Naive thymus-derived CD4-positive, alpha-beta T cell (primary cell): ENCODE measurements at regions not wholly inside any gene's neighbourhood (a gene's known extent, or its start where the extent isn't known, plus 50 kb on each side); places are given as distances from the start of the nearest gene placed in this dataset.

Source experiments
- ATAC-seq: fragments of 150-1000 bp; cut with Tn5 transposase; 2 replicates; pipeline ENCODE4 v1.10.0; 2021; ENCODE audit warnings: mild to moderate bottlenecking, moderate library complexity
- CTCF ChIA-PET: fragments of 350-600 bp; sonication (Branson Sonifier 250); formaldehyde crosslinking; loops from one replicate; lab custom pipeline; 2021; ENCODE audit warnings: antibody characterized with exemption; lab: Charles Lee
- POLR2A ChIA-PET: fragments of 350-600 bp; sonication (Branson Sonifier 250); formaldehyde crosslinking; loops from one replicate; lab custom pipeline; 2021; ENCODE audit warnings: antibody characterized with exemption, inconsistent platforms; lab: Charles Lee
- DNase-seq, 9 donors: peaks; one replicate each; pipeline versions ENCODE4 v3.0.0 to v3.0.0-alpha.2; 2020 to 2022; ENCODE audit warnings: mixed read lengths in 1 of 9
- H3K27ac ChIP-seq: one replicate; pipeline ENCODE4 v1.7.0; 2013; ENCODE audit warnings: mild to moderate bottlenecking, low read depth, low read length, moderate library complexity
- H3K27me3 ChIP-seq, 2 donors: one replicate each; pipeline ENCODE4 v1.7.0; 2013; ENCODE audit warnings: low read length in 2 of 2, mild to moderate bottlenecking in 2 of 2, moderate library complexity in 2 of 2; ENCODE audit not compliant: control insufficient read depth in 2 of 2, insufficient read depth in 2 of 2
- H3K36me3 ChIP-seq, 3 experiments: 1 replicate in 2 of 3; 2 replicates in 1 of 3; pipeline ENCODE4 v1.7.0; 2013; ENCODE audit warnings: low read length in 3 of 3, mild to moderate bottlenecking in 3 of 3, moderate library complexity in 1 of 3; ENCODE audit not compliant: insufficient read depth in 3 of 3, control insufficient read depth in 2 of 3
- H3K4me1 ChIP-seq, 2 donors: one replicate each; pipeline ENCODE4 v1.7.0; 2013; ENCODE audit warnings: low read length in 2 of 2, mild to moderate bottlenecking in 2 of 2, moderate library complexity in 1 of 2; ENCODE audit not compliant: control insufficient read depth in 2 of 2, insufficient read depth in 2 of 2
- H3K4me3 ChIP-seq: 2 replicates; pipeline ENCODE4 v1.7.0; 2013; ENCODE audit warnings: mild to moderate bottlenecking, low read length
- H3K9me3 ChIP-seq, 3 experiments: 1 replicate in 2 of 3; 2 replicates in 1 of 3; pipeline ENCODE4 v1.7.0; 2013; ENCODE audit warnings: low read length in 3 of 3; ENCODE audit not compliant: control insufficient read depth in 2 of 3
- H3K27ac Mint-ChIP-seq, 9 donors: one replicate each; pipeline ENCODE4 v1.8.0; 2020 to 2022; ENCODE audit warnings: mixed read lengths in 9 of 9, mild to moderate bottlenecking in 8 of 9, moderate library complexity in 5 of 9, inconsistent platforms in 2 of 9
- H3K27me3 Mint-ChIP-seq, 5 donors: one replicate each; pipeline ENCODE4 v1.8.0; 2021 to 2022; ENCODE audit warnings: mixed read lengths in 5 of 5, mild to moderate bottlenecking in 1 of 5
- H3K36me3 Mint-ChIP-seq, 5 donors: one replicate each; pipeline ENCODE4 v1.8.0; 2020 to 2022; ENCODE audit warnings: mixed read lengths in 5 of 5, mild to moderate bottlenecking in 3 of 5, inconsistent platforms in 1 of 5
- H3K4me1 Mint-ChIP-seq, 7 donors: one replicate each; pipeline ENCODE4 v1.8.0; 2020 to 2022; ENCODE audit warnings: mixed read lengths in 7 of 7, mild to moderate bottlenecking in 3 of 7, inconsistent platforms in 1 of 7
- H3K4me3 Mint-ChIP-seq, 10 donors: one replicate each; pipeline ENCODE4 v1.8.0; 2020 to 2022; ENCODE audit warnings: mild to moderate bottlenecking in 10 of 10, mixed read lengths in 10 of 10, moderate library complexity in 6 of 10, inconsistent platforms in 2 of 10
- H3K9me3 Mint-ChIP-seq, 11 donors: one replicate each; pipeline ENCODE4 v1.8.0; 2020 to 2022; ENCODE audit warnings: mixed read lengths in 11 of 11, mild to moderate bottlenecking in 4 of 11, inconsistent platforms in 1 of 11, moderate library complexity in 1 of 11
- intact Hi-C, 2 donors: fragments of 100-400 bp; cut with micrococcal nuclease; formaldehyde crosslinking; loops; one replicate each; pipeline ENCODE4 v1.15.1; 2023

DNA sequence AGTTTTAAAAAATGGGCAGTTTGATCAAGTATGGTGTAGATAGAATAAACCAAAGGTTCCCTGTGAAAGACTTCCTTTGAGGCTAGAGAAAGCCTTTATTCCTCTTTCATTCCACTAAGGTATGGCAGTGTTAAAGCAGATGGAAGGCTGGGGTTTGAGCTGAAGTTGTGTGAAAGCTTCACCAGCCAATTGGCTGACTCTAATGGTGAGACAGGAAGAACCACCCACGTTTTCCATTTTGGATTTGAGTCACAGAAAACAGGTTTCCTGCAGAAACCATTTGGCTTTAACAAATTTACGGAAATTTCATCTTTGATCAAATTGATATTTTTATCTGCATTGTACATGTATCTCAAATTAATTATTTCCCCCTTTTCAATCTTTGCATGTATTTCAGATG is 455.0 kb downstream of the PCNX1 start:
- Mint-ChIP-seq H3K36me3 (peaks cover 5 to 35% (median 22%) of the 10 kb centered on the region in 5 donors), H3K4me3 (no peak overlapping the region), H3K4me1 (peaks cover 12 to 62% (median 43%) of the 10 kb centered on the region in 7 donors), H3K9me3 (peaks cover 0 to 14% (median 4%) of the 10 kb centered on the region in 11 donors), H3K27me3 (no peaks in the 10 kb centered on the region), H3K27ac (peak overlapping the region in 5 of 9 donors; percentile 4 to 50 (median 26))
- POLR2A ChIA-PET, result no interaction called here
- CTCF ChIA-PET, result no interaction called here
- Histone ChIP-seq H3K36me3 (peaks cover 0 to 4% (median 0%) of the 10 kb centered on the region in 3 experiments), H3K9me3 (no peaks in the 10 kb centered on the region), H3K27me3 (no peaks in the 10 kb centered on the region), H3K27ac (no peak overlapping the region), H3K4me1 (peaks cover 0 to 6% of the 10 kb centered on the region in 2 donors), H3K4me3 (no peak overlapping the region)
- no peak for DNase-seq
- ATAC-seq, result no peak
- intact Hi-C loops, result no loop called here

DNA sequence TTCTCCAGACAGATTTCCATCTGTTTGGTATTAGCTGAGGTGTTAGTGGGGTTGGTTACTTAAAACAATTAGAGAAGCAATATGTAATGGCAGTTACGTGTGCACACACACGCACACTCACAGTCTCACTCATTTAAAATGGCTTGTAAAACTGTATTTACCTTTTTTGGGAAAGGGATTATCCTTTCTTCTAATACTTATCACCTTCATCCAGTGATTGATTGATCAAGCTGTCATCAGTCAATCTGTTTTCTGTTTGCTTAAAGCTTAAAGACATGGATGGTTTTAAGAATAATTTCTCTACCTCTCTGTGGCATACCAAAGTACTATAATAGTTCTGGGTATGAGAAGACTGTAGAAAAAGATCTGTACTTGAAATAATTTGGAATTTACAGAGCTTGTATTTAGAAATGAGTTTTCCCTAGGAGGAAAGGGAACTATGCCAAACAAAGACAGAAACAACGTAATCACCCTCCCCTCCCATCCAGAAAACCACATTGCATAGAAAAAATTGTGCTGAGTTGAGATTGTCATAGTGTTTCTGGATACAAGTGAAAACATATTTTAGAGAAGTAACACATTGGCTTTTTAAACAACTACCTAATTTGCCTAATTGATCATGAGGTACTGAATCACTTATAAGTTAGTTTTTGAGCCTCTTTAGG is 455.8 kb downstream of the PCNX1 start:
- H3K4me1 Mint-ChIP-seq, result peaks cover 12 to 62% (median 43%) of the 10 kb centered on the region in 7 donors
- no peaks in the 10 kb centered on the region for H3K27me3 Mint-ChIP-seq
- H3K27ac Mint-ChIP-seq, result peak overlapping the region in 5 of 9 donors; percentile 4 to 51 (median 32)
- Histone ChIP-seq H3K4me1 (peaks cover 0 to 6% of the 10 kb centered on the region in 2 donors), H3K27me3 (no peaks in the 10 kb centered on the region), H3K36me3 (peaks cover 0 to 4% (median 0%) of the 10 kb centered on the region in 3 experiments), H3K9me3 (no peaks in the 10 kb centered on the region), H3K27ac (no peak overlapping the region), H3K4me3 (no peak overlapping the region)
- peaks cover 0 to 14% (median 4%) of the 10 kb centered on the region in 11 donors for H3K9me3 Mint-ChIP-seq
- ChIA-PET CTCF (no interaction called here), POLR2A (no interaction called here)
- peak; percentile 71 for ATAC-seq
- peaks cover 5 to 34% (median 20%) of the 10 kb centered on the region in 5 donors for H3K36me3 Mint-ChIP-seq
- DNase-seq, result no peak
- H3K4me3 Mint-ChIP-seq, result no peak overlapping the region
- intact Hi-C loops, result no loop called here

DNA sequence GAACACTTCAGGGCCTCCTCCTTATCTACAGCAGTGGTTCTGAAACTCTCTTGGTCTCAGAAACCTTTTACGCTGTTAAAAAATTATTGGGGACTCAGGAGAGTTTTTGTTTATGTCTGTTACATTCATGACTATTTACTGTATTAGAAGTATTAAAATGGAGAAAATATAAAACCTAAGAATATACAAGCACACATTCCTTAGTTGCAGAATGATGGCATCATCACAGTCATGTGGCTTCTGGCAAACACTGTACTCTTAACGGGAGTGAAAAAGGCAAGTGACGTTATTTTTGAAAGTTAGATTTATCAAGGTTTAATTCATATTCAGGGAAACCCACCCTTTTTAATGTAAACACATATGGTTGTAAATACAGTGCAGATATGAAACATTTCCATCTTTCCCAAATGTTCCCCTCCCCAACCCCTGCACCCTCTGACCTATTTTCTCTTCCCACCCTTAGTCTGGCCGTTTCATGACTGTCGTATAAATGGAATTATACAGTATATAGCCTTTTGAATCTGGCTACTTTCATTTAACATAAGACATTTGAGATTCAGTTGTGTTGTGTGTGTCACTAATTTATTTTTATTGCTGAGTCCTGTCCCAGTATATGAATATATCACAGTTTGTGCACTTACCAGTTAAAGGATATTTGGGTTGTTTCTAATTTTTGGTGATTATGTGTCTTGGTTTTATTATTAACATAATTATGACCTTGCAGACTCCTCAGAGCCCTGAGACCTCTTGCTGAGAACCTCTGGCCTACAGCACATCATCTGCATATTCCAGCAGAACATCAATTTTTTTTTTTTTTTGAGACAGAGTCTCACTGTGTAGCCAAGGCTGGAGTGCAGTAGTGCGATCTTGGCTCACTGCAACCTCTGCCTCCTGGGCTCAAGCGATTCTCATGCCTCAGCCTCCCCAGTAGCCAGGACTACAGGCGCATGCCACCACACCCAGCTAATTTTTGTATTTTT is 457.0 kb downstream of the PCNX1 start:
- H3K36me3 Mint-ChIP-seq, result peaks cover 1 to 23% (median 9%) of the 10 kb centered on the region in 5 donors
- H3K9me3 Mint-ChIP-seq, result peaks cover 0 to 3% (median under 1%) of the 10 kb centered on the region in 11 donors
- Histone ChIP-seq H3K36me3 (peaks cover 0 to 4% (median 0%) of the 10 kb centered on the region in 3 experiments), H3K27me3 (no peaks in the 10 kb centered on the region), H3K4me3 (no peak overlapping the region), H3K27ac (no peak overlapping the region), H3K9me3 (no peaks in the 10 kb centered on the region), H3K4me1 (peaks cover 0 to 6% of the 10 kb centered on the region in 2 donors)
- H3K27me3 Mint-ChIP-seq, result no peaks in the 10 kb centered on the region
- DNase-seq (no peak), ATAC-seq (no peak)
- ChIA-PET POLR2A (no interaction called here), CTCF (no interaction called here)
- H3K27ac Mint-ChIP-seq, result peak overlapping the region in 4 of 9 donors; percentile 2 to 86 (median 30)
- no peak overlapping the region for H3K4me3 Mint-ChIP-seq
- intact Hi-C loops, result no loop called here
- H3K4me1 Mint-ChIP-seq, result peaks cover 10 to 53% (median 39%) of the 10 kb centered on the region in 7 donors

DNA sequence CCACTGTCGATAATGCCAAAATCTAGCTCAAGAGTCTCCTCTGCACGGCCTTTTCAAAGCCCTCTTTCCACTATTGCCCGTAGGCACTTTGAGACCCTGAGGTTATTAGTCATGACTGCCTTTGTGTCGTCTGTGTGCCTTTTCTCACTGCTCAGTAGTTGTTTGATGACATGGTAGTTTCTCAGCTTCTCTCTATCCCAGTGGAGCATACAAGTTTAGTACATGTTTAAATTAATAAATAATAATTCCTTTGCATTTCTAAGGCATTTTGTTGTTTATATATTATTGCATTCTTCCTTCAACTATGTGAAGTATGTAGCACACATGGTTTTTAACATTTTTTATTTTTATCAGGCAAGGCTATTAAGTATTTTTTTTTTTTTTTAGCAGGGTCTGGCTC is 458.1 kb downstream of the PCNX1 start:
- peak overlapping the region in 3 of 9 donors; percentile 1 to 65 (median 2) for H3K27ac Mint-ChIP-seq
- ChIA-PET POLR2A (no interaction called here), CTCF (interaction anchor here (0.5 kb wide), 1 partner anchor 38 kb away, joined by 4 read pairs; no protein-coding TSS in a partner anchor)
- peaks cover 5 to 46% (median 34%) of the 10 kb centered on the region in 7 donors for H3K4me1 Mint-ChIP-seq
- intact Hi-C loops, result no loop called here
- Histone ChIP-seq H3K4me1 (peaks cover 0 to 6% of the 10 kb centered on the region in 2 donors), H3K27me3 (no peaks in the 10 kb centered on the region), H3K9me3 (no peaks in the 10 kb centered on the region), H3K27ac (no peak overlapping the region), H3K4me3 (no peak overlapping the region), H3K36me3 (peaks cover 0 to 4% (median 0%) of the 10 kb centered on the region in 3 experiments)
- DNase-seq (no peak), ATAC-seq (no peak)
- no peak overlapping the region for H3K4me3 Mint-ChIP-seq
- no peaks in the 10 kb centered on the region for H3K27me3 Mint-ChIP-seq
- peaks cover 0 to 2% (median 0%) of the 10 kb centered on the region in 11 donors for H3K9me3 Mint-ChIP-seq
- peaks cover 0 to 18% (median 4%) of the 10 kb centered on the region in 5 donors for H3K36me3 Mint-ChIP-seq

DNA sequence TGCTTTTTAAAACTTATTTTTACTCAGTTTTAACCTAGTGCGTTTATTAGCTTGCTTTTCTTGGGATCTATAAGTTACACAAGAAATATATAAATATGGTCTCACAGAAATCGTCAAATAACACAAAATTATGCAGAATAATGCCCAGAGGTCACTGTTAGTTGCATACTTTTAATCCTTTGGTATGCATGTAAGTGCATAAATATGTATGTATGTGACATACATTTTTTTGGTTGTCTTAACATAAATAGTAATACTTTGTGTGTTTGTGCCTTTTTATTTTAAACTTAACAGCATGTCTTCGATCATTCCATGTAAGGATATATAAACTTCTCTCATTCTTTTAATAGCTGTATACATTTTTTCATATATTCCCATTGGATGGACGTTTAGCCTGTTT is 459.6 kb downstream of the PCNX1 start:
- H3K4me1 Mint-ChIP-seq, result peaks cover 7 to 36% (median 30%) of the 10 kb centered on the region in 7 donors
- ATAC-seq (no peak), DNase-seq (no peak)
- H3K9me3 Mint-ChIP-seq, result peaks cover 0 to 2% (median 0%) of the 10 kb centered on the region in 11 donors
- ChIA-PET CTCF (no interaction called here), POLR2A (no interaction called here)
- Histone ChIP-seq H3K9me3 (no peaks in the 10 kb centered on the region), H3K4me1 (peaks cover 2 to 4% of the 10 kb centered on the region in 2 donors), H3K4me3 (no peak overlapping the region), H3K36me3 (peaks cover 0 to 4% (median 0%) of the 10 kb centered on the region in 3 experiments), H3K27ac (no peak overlapping the region), H3K27me3 (no peaks in the 10 kb centered on the region)
- H3K27me3 Mint-ChIP-seq, result no peaks in the 10 kb centered on the region
- peak overlapping the region in 1 of 9 donors; percentile 9 for H3K27ac Mint-ChIP-seq
- no peak overlapping the region for H3K4me3 Mint-ChIP-seq
- intact Hi-C loops, result no loop called here
- peaks cover 0 to 12% (median 4%) of the 10 kb centered on the region in 5 donors for H3K36me3 Mint-ChIP-seq

DNA sequence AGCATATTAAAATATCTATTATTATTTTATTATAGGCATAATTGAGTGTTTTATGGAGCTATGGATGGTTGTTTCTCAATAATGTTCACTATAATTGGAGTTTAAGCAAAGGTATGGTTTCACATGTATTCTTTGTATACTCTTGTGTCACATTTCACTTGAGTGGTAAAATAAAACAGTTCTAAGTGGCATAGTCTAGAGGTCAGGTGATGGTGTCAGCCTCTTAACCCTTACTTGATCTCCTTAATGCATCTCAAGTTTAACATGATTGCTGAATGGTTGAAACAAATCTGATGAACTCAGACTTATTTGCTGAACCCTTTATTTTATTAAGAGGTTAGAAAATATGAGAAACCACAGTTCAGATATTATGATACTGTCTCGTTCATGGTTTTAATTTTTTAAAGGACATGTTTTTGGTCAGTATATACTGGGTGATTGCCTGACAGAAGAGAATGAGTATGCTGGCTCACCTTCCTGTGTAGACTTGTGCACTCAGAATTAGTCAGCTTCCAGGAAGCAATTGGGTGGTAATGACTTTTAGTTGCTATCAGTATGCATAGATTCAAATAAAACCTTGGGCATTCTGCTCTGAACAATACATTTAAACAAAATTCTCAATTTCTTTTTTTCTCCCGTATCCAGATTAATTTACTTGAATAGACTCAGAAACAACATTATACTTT is 464.6 kb downstream of the PCNX1 start:
- no peaks in the 10 kb centered on the region for H3K36me3 ChIP-seq
- peak; percentile 73 for ATAC-seq
- H3K27ac Mint-ChIP-seq, result peak overlapping the region in 1 of 9 donors; percentile 14
- ChIA-PET CTCF (no interaction called here), POLR2A (no interaction called here)
- H3K27ac ChIP-seq, result no peak overlapping the region
- H3K9me3 Mint-ChIP-seq, result peaks cover 0 to 7% (median 4%) of the 10 kb centered on the region in 11 donors
- peaks cover 0 to 6% of the 10 kb centered on the region in 2 donors for H3K4me1 ChIP-seq
- no peak for DNase-seq
- no peaks in the 10 kb centered on the region for H3K9me3 ChIP-seq
- H3K27me3 ChIP-seq, result no peaks in the 10 kb centered on the region
- peak overlapping the region in 2 of 10 donors; percentile 2 to 4 for H3K4me3 Mint-ChIP-seq
- no peaks in the 10 kb centered on the region for H3K27me3 Mint-ChIP-seq
- intact Hi-C loops, result no loop called here
- no peak overlapping the region for H3K4me3 ChIP-seq
- H3K4me1 Mint-ChIP-seq, result peaks cover 8 to 24% (median 19%) of the 10 kb centered on the region in 7 donors
- H3K36me3 Mint-ChIP-seq, result peaks cover 0 to 21% (median 9%) of the 10 kb centered on the region in 5 donors
